Activated CD4-positive, alpha-beta T cell treated with anti-CD3 and anti-CD28 coated beads for 4 hours (primary cell): ENCODE measurements at regions not wholly inside any gene's neighbourhood (a gene's known extent, or its start where the extent isn't known, plus 50 kb on each side); places are given as distances from the start of the nearest gene placed in this dataset.

Experiments
- DNase-seq, 2 donors: peaks; one replicate each; pipeline ENCODE4 v3.0.0-alpha.2; 2020

GRCh38 chr1:3954170-3955169, 54.4 kb upstream of the C1orf174 start:
- no peak for DNase-seq

GRCh38 chr1:3955196-3955772, 55.2 kb upstream of the C1orf174 start:
- DNase-seq: no peak

- DNase-seq: no peak
Observed at GRCh38 chr1:3956527-3957170, 56.6 kb upstream of the C1orf174 start.

- DNase-seq: no peak
Observed at GRCh38 chr1:3959361-3959760, 59.3 kb upstream of the C1orf174 start.

GRCh38 chr1:3963554-3963953, 63.5 kb upstream of the C1orf174 start:
- DNase-seq: no peak

- no peak for DNase-seq
Observed at GRCh38 chr1:3965693-3966092, 65.6 kb upstream of the C1orf174 start.

- DNase-seq: no peak
Observed at GRCh38 chr1:3968851-3969250, 68.8 kb upstream of the C1orf174 start.

- DNase-seq: no peak
Observed at GRCh38 chr1:3971981-3972380, 71.9 kb upstream of the C1orf174 start.

GRCh38 chr1:3975903-3976630, 76.0 kb upstream of the C1orf174 start:
- no peak for DNase-seq

GRCh38 chr1:3976821-3977220, 76.7 kb upstream of the C1orf174 start:
- no peak for DNase-seq

GRCh38 chr1:3978196-3978989, 78.3 kb upstream of the C1orf174 start:
- no peak for DNase-seq

GRCh38 chr1:3978990-3979325, 78.9 kb upstream of the C1orf174 start:
- no peak for DNase-seq

GRCh38 chr1:3981261-3981660, 81.2 kb upstream of the C1orf174 start:
- DNase-seq: no peak

GRCh38 chr1:3981746-3982505, 81.9 kb upstream of the C1orf174 start:
- no peak for DNase-seq

- no peak for DNase-seq
Observed at GRCh38 chr1:3983181-3983580, 83.1 kb upstream of the C1orf174 start.

- DNase-seq: no peak
Observed at GRCh38 chr1:3984586-3984985, 84.5 kb upstream of the C1orf174 start.

GRCh38 chr1:3986686-3987218, 86.7 kb upstream of the C1orf174 start:
- no peak for DNase-seq

GRCh38 chr1:3987669-3988235, 87.7 kb upstream of the C1orf174 start:
- no peak for DNase-seq

- no peak for DNase-seq
Observed at GRCh38 chr1:3988431-3988830, 88.4 kb upstream of the C1orf174 start.

GRCh38 chr1:3989465-3989864, 89.4 kb upstream of the C1orf174 start:
- no peak for DNase-seq

GRCh38 chr1:3992103-3992556, 92.1 kb upstream of the C1orf174 start:
- DNase-seq: no peak
